CD4-positive, CD25-positive, alpha-beta regulatory T cell (primary cell): ENCODE measurements at regions not wholly inside any gene's neighbourhood (a gene's known extent, or its start where the extent isn't known, plus 50 kb on each side); places are given as distances from the start of the nearest gene placed in this dataset.

Source experiments
- ATAC-seq, 2 donors: fragments of 150-1000 bp; cut with Tn5 transposase; one replicate each; pipeline ENCODE4 v1.10.0; 2021; ENCODE audit warnings: low read depth in 2 of 2, moderate number of reproducible peaks in 2 of 2, moderate library complexity in 1 of 2
- DNase-seq, 3 donors: peaks; one replicate each; pipeline versions ENCODE4 v3.0.0 to v3.0.0-alpha.2; 2012 to 2022; ENCODE audit warnings: mixed read lengths in 1 of 3
- H3K27ac ChIP-seq: one replicate; pipeline ENCODE4 v1.7.0; 2013; ENCODE audit warnings: mild to moderate bottlenecking, low read length; ENCODE audit not compliant: insufficient read depth, poor library complexity, severe bottlenecking
- H3K27me3 ChIP-seq: one replicate; pipeline ENCODE4 v1.7.0; 2013; ENCODE audit warnings: low read length; ENCODE audit not compliant: control insufficient read depth, insufficient read depth
- H3K36me3 ChIP-seq: one replicate; pipeline ENCODE4 v1.7.0; 2013; ENCODE audit warnings: mild to moderate bottlenecking, low read length, moderate library complexity; ENCODE audit not compliant: control insufficient read depth, insufficient read depth
- H3K4me1 ChIP-seq: 2 replicates; pipeline ENCODE4 v1.7.0; 2013; ENCODE audit warnings: mild to moderate bottlenecking, low read length; ENCODE audit not compliant: insufficient read depth, control insufficient read depth, poor library complexity, severe bottlenecking
- H3K4me3 ChIP-seq: one replicate; pipeline ENCODE4 v1.7.0; 2013; ENCODE audit warnings: low read depth, mild to moderate bottlenecking, low read length, moderate library complexity
- H3K9me3 ChIP-seq, 2 experiments: 1 replicate in 1 of 2; 2 replicates in 1 of 2; pipeline ENCODE4 v1.7.0; 2013; ENCODE audit warnings: low read length in 2 of 2, mild to moderate bottlenecking in 1 of 2, moderate library complexity in 1 of 2; ENCODE audit not compliant: control insufficient read depth in 2 of 2
- H3K27ac Mint-ChIP-seq, 3 donors: one replicate each; pipeline ENCODE4 v1.8.0; 2020 to 2022; ENCODE audit warnings: mild to moderate bottlenecking in 3 of 3, mixed read lengths in 3 of 3, moderate library complexity in 2 of 3
- H3K27me3 Mint-ChIP-seq: one replicate; pipeline ENCODE4 v1.8.0; 2022; ENCODE audit warnings: mild to moderate bottlenecking, mixed read lengths
- H3K36me3 Mint-ChIP-seq: one replicate; pipeline ENCODE4 v1.8.0; 2020; ENCODE audit warnings: mixed read lengths
- H3K4me1 Mint-ChIP-seq, 4 donors: one replicate each; pipeline ENCODE4 v1.8.0; 2020 to 2022; ENCODE audit warnings: mixed read lengths in 4 of 4, mild to moderate bottlenecking in 1 of 4
- H3K4me3 Mint-ChIP-seq, 4 donors: one replicate each; pipeline ENCODE4 v1.8.0; 2020 to 2022; ENCODE audit warnings: mild to moderate bottlenecking in 4 of 4, mixed read lengths in 4 of 4, moderate library complexity in 3 of 4
- H3K9me3 Mint-ChIP-seq, 7 donors: one replicate each; pipeline ENCODE4 v1.8.0; 2020 to 2022; ENCODE audit warnings: mixed read lengths in 7 of 7, mild to moderate bottlenecking in 3 of 7, moderate library complexity in 2 of 7

- DNase-seq (no peak), ATAC-seq (no peak)
- H3K4me3 Mint-ChIP-seq = no peak overlapping the region
Measured at GRCh38 chr22:27171212-27171611, 513.8 kb downstream of the MIAT start.

GRCh38 chr22:27173530-27173929 lies 516.1 kb downstream of the MIAT start:
- H3K27me3 ChIP-seq = no peaks in the 10 kb centered on the region
- Mint-ChIP-seq H3K27ac (no peak overlapping the region), H3K4me3 (no peak overlapping the region), H3K36me3 (no peaks in the 10 kb centered on the region), H3K4me1 (no peaks in the 10 kb centered on the region), H3K9me3 (peaks cover 0 to 2% (median 0%) of the 10 kb centered on the region in 7 donors), H3K27me3 (no peaks in the 10 kb centered on the region)
- ATAC-seq (no peak), DNase-seq (no peak)
- no peaks in the 10 kb centered on the region for H3K36me3 ChIP-seq
- no peaks in the 10 kb centered on the region for H3K9me3 ChIP-seq
- no peak overlapping the region for H3K4me3 ChIP-seq
- H3K4me1 ChIP-seq = no peaks in the 10 kb centered on the region
- H3K27ac ChIP-seq = no peak overlapping the region

More at GRCh38 chr22:27171212-27171611, 513.8 kb downstream of the MIAT start:
- Histone ChIP-seq H3K36me3 (no peaks in the 10 kb centered on the region), H3K4me3 (no peak overlapping the region), H3K27ac (no peak overlapping the region), H3K4me1 (no peaks in the 10 kb centered on the region), H3K27me3 (no peaks in the 10 kb centered on the region), H3K9me3 (no peaks in the 10 kb centered on the region)
- Mint-ChIP-seq H3K27me3 (no peaks in the 10 kb centered on the region), H3K4me1 (no peaks in the 10 kb centered on the region), H3K36me3 (no peaks in the 10 kb centered on the region), H3K9me3 (no peaks in the 10 kb centered on the region), H3K27ac (no peak overlapping the region)

GRCh38 chr22:27175021-27175838 lies 517.8 kb downstream of the MIAT start:
- no peak for ATAC-seq

GRCh38 chr22:27175974-27176373 lies 518.6 kb downstream of the MIAT start:
- no peaks in the 10 kb centered on the region for H3K4me1 ChIP-seq
- H3K27me3 Mint-ChIP-seq = no peaks in the 10 kb centered on the region
- H3K9me3 Mint-ChIP-seq = peaks cover 0 to 2% (median 0%) of the 10 kb centered on the region in 7 donors

More at GRCh38 chr22:27175021-27175838, 517.8 kb downstream of the MIAT start:
- H3K27me3 Mint-ChIP-seq = no peaks in the 10 kb centered on the region
- no peak overlapping the region for H3K27ac ChIP-seq
- no peak overlapping the region for H3K27ac Mint-ChIP-seq
- H3K9me3 ChIP-seq = no peaks in the 10 kb centered on the region
- H3K4me3 ChIP-seq = no peak overlapping the region
- DNase-seq = no peak
- H3K36me3 Mint-ChIP-seq = no peaks in the 10 kb centered on the region
- no peak overlapping the region for H3K4me3 Mint-ChIP-seq
- H3K9me3 Mint-ChIP-seq = peaks cover 0 to 2% (median 0%) of the 10 kb centered on the region in 7 donors
- H3K4me1 Mint-ChIP-seq = no peaks in the 10 kb centered on the region
- H3K36me3 ChIP-seq = no peaks in the 10 kb centered on the region
- H3K4me1 ChIP-seq = no peaks in the 10 kb centered on the region
- no peaks in the 10 kb centered on the region for H3K27me3 ChIP-seq

GRCh38 chr22:27179161-27179560 lies 521.8 kb downstream of the MIAT start:
- Histone ChIP-seq H3K27me3 (no peaks in the 10 kb centered on the region), H3K9me3 (no peaks in the 10 kb centered on the region), H3K36me3 (no peaks in the 10 kb centered on the region), H3K4me1 (no peaks in the 10 kb centered on the region), H3K27ac (no peak overlapping the region), H3K4me3 (no peak overlapping the region)
- peaks cover 0 to 2% (median 0%) of the 10 kb centered on the region in 7 donors for H3K9me3 Mint-ChIP-seq
- DNase-seq = no peak
- H3K27ac Mint-ChIP-seq = no peak overlapping the region
- no peak for ATAC-seq
- no peaks in the 10 kb centered on the region for H3K36me3 Mint-ChIP-seq
- no peak overlapping the region for H3K4me3 Mint-ChIP-seq
- no peaks in the 10 kb centered on the region for H3K4me1 Mint-ChIP-seq
- no peaks in the 10 kb centered on the region for H3K27me3 Mint-ChIP-seq

More at GRCh38 chr22:27175974-27176373, 518.6 kb downstream of the MIAT start:
- no peak overlapping the region for H3K4me3 ChIP-seq
- no peaks in the 10 kb centered on the region for H3K27me3 ChIP-seq
- peak overlapping the region in 1 of 3 donors; percentile 57 for H3K27ac Mint-ChIP-seq
- H3K36me3 Mint-ChIP-seq = no peaks in the 10 kb centered on the region
- no peak overlapping the region for H3K27ac ChIP-seq
- no peaks in the 10 kb centered on the region for H3K36me3 ChIP-seq
- DNase-seq (no peak), ATAC-seq (no peak)
- H3K4me3 Mint-ChIP-seq = no peak overlapping the region
- H3K4me1 Mint-ChIP-seq = no peaks in the 10 kb centered on the region
- no peaks in the 10 kb centered on the region for H3K9me3 ChIP-seq

GRCh38 chr22:27181537-27181936 lies 524.1 kb downstream of the MIAT start:
- H3K36me3 ChIP-seq = no peaks in the 10 kb centered on the region
- H3K4me1 ChIP-seq = no peaks in the 10 kb centered on the region
- DNase-seq (no peak), ATAC-seq (no peak)
- Mint-ChIP-seq H3K27me3 (no peaks in the 10 kb centered on the region), H3K4me3 (no peak overlapping the region), H3K4me1 (no peaks in the 10 kb centered on the region), H3K27ac (no peak overlapping the region), H3K9me3 (peaks cover 0 to 2% (median 0%) of the 10 kb centered on the region in 7 donors), H3K36me3 (no peaks in the 10 kb centered on the region)
- no peak overlapping the region for H3K4me3 ChIP-seq
- H3K9me3 ChIP-seq = no peaks in the 10 kb centered on the region
- no peaks in the 10 kb centered on the region for H3K27me3 ChIP-seq
- H3K27ac ChIP-seq = no peak overlapping the region

GRCh38 chr22:27183474-27183873 lies 526.1 kb downstream of the MIAT start:
- Mint-ChIP-seq H3K27ac (no peak overlapping the region), H3K9me3 (no peaks in the 10 kb centered on the region), H3K4me1 (no peaks in the 10 kb centered on the region), H3K4me3 (no peak overlapping the region), H3K27me3 (no peaks in the 10 kb centered on the region), H3K36me3 (no peaks in the 10 kb centered on the region)
- Histone ChIP-seq H3K4me3 (no peak overlapping the region), H3K9me3 (no peaks in the 10 kb centered on the region), H3K36me3 (no peaks in the 10 kb centered on the region), H3K27me3 (no peaks in the 10 kb centered on the region), H3K27ac (no peak overlapping the region), H3K4me1 (no peaks in the 10 kb centered on the region)
- ATAC-seq (no peak), DNase-seq (no peak)
